Chondrocyte (in vitro differentiated cells): ENCODE measurements at regions not wholly inside any gene's neighbourhood (a gene's known extent, or its start where the extent isn't known, plus 50 kb on each side); places are given as distances from the start of the nearest gene placed in this dataset.

Experiments used
- DNase-seq: peaks from one replicate; pipeline ENCODE4 v3.0.0; 2021; ENCODE audit warnings: mixed read lengths, low spot score
- H3K27ac Mint-ChIP-seq: one replicate; pipeline ENCODE4 v1.8.0; 2021; ENCODE audit warnings: mild to moderate bottlenecking, moderate library complexity, mixed read lengths; ENCODE audit not compliant: unreplicated experiment
- H3K27me3 Mint-ChIP-seq: 2 replicates; pipeline ENCODE4 v1.8.0; 2021; ENCODE audit warnings: low read depth, mixed read lengths
- H3K36me3 Mint-ChIP-seq: 2 replicates; pipeline ENCODE4 v1.8.0; 2021; ENCODE audit warnings: low read depth, mixed read lengths
- H3K4me1 Mint-ChIP-seq: 2 replicates; pipeline ENCODE4 v1.8.0; 2021; ENCODE audit warnings: low read depth, mild to moderate bottlenecking, mixed read lengths
- H3K4me3 Mint-ChIP-seq: one replicate; pipeline ENCODE4 v1.8.0; 2021; ENCODE audit warnings: mild to moderate bottlenecking, moderate library complexity, mixed read lengths; ENCODE audit not compliant: unreplicated experiment
- H3K9me3 Mint-ChIP-seq: 2 replicates; pipeline ENCODE4 v1.8.0; 2021; ENCODE audit warnings: low read depth, mixed read lengths
- TF ChIP-seq, protein P1 (sequence below): fragments of 200-600 bp; sonication (generic); IDR thresholded peaks from 2 replicates; pipeline ENCODE4 v1.5.0; 2021; ENCODE audit warnings: antibody characterized with exemption, mild to moderate bottlenecking, moderate library complexity

- DNase-seq, result no peak
- TF ChIP-seq, protein P1, sequence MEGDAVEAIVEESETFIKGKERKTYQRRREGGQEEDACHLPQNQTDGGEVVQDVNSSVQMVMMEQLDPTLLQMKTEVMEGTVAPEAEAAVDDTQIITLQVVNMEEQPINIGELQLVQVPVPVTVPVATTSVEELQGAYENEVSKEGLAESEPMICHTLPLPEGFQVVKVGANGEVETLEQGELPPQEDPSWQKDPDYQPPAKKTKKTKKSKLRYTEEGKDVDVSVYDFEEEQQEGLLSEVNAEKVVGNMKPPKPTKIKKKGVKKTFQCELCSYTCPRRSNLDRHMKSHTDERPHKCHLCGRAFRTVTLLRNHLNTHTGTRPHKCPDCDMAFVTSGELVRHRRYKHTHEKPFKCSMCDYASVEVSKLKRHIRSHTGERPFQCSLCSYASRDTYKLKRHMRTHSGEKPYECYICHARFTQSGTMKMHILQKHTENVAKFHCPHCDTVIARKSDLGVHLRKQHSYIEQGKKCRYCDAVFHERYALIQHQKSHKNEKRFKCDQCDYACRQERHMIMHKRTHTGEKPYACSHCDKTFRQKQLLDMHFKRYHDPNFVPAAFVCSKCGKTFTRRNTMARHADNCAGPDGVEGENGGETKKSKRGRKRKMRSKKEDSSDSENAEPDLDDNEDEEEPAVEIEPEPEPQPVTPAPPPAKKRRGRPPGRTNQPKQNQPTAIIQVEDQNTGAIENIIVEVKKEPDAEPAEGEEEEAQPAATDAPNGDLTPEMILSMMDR, result no peak
- Mint-ChIP-seq H3K4me1 (peaks cover 4% of the 10 kb centered on the region), H3K27ac (no peak overlapping the region), H3K9me3 (peaks cover 6% of the 10 kb centered on the region), H3K36me3 (no peaks in the 10 kb centered on the region), H3K27me3 (peaks cover 16% of the 10 kb centered on the region), H3K4me3 (no peak overlapping the region)
These were observed 52.8 kb upstream of the ADRA2C start for GRCh38 chr4:3713346-3713745.

GRCh38 chr4:3712936-3713335, 53.2 kb upstream of the ADRA2C start:
- H3K4me3 Mint-ChIP-seq, result no peak overlapping the region
- peaks cover 12% of the 10 kb centered on the region for H3K27me3 Mint-ChIP-seq
- peaks cover 8% of the 10 kb centered on the region for H3K4me1 Mint-ChIP-seq
- no peaks in the 10 kb centered on the region for H3K36me3 Mint-ChIP-seq
- peak; percentile 91 for DNase-seq
- no peak overlapping the region for H3K27ac Mint-ChIP-seq
- TF ChIP-seq, protein P1, result no peak
- peaks cover 1% of the 10 kb centered on the region for H3K9me3 Mint-ChIP-seq

GRCh38 chr4:3712112-3712805, 53.9 kb upstream of the ADRA2C start:
- Mint-ChIP-seq H3K27me3 (peaks cover 10% of the 10 kb centered on the region), H3K4me1 (peaks cover 14% of the 10 kb centered on the region), H3K4me3 (no peak overlapping the region), H3K36me3 (no peaks in the 10 kb centered on the region), H3K9me3 (no peaks in the 10 kb centered on the region), H3K27ac (no peak overlapping the region)
- peak; percentile 66 for DNase-seq
- TF ChIP-seq, protein P1, result no peak

DNA sequence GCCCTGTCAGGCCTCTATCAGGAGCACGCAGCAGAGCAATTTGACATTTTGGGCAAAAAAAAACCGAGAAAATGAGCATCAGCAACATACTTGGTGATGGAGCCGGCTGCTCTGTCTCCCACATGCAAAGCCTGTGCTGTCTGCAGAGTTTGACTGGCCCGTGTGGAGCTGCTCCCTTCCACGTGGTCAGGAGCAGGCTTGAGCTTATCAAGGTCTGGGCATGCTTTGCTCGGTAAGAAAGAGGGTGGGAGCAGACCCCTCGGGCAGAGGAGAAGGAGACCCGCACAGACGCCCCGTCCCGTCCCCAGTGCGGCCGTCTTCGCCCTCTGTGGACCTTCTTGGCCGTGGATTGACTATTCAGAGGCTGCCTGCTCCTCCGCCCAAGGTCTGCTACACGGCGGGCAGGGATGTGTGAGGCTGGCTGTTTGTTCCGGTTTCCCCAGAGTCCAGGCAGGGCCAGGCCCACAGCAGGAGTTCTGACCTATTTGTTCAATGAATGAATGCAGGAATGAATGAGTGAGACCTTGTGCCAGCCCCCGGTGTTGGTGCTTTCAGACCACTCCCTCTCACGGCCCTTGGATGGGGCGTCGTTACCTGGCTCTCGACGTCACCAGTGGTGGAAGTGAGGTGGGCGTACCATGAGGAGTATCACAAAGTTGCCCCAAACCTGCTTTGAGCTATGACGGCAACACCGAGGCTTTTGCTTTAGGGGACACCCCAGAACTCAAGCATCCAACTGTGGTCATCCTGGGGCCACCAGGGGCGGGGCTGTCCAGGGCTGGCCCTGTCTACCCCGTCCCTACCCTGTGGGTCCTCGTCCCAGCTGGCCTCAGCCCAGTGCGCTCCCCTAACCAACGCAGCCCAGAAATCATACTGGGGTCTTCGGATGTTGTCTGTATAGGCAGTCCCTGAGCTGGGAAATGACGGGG, 54.7 kb upstream of the ADRA2C start:
- no peak overlapping the region for H3K27ac Mint-ChIP-seq
- DNase-seq, result peak; percentile 83
- no peaks in the 10 kb centered on the region for H3K9me3 Mint-ChIP-seq
- no peak overlapping the region for H3K4me3 Mint-ChIP-seq
- H3K27me3 Mint-ChIP-seq, result peaks cover 10% of the 10 kb centered on the region
- H3K36me3 Mint-ChIP-seq, result no peaks in the 10 kb centered on the region
- TF ChIP-seq, protein P1, result no peak
- peaks cover 14% of the 10 kb centered on the region for H3K4me1 Mint-ChIP-seq

GRCh38 chr4:3710451-3711182, 55.6 kb upstream of the ADRA2C start:
- DNase-seq, result peak; percentile 65
- TF ChIP-seq, protein P1, result no peak
- Mint-ChIP-seq H3K9me3 (no peaks in the 10 kb centered on the region), H3K4me1 (peaks cover 14% of the 10 kb centered on the region), H3K4me3 (no peak overlapping the region), H3K27ac (no peak overlapping the region), H3K27me3 (peaks cover 10% of the 10 kb centered on the region), H3K36me3 (no peaks in the 10 kb centered on the region)
